Ascending aorta (tissue), 2 donors: ENCODE measurements at regions not wholly inside any gene's neighbourhood (a gene's known extent, or its start where the extent isn't known, plus 50 kb on each side); places are given as distances from the start of the nearest gene placed in this dataset.

ENCODE experiments used
- DNase-seq, 2 donors: peaks; one replicate each; pipeline ENCODE4 v3.0.0-alpha.2; 2019; ENCODE audit warnings: low spot score in 2 of 2
- H3K27ac ChIP-seq, 2 donors: fragments of 200-600 bp; sonication (generic); one replicate each; pipeline ENCODE4 v1.5.1; 2016 to 2017; ENCODE audit warnings: mild to moderate bottlenecking in 1 of 2
- H3K27me3 ChIP-seq: fragments of 200-600 bp; sonication (generic); one replicate; pipeline ENCODE4 v1.5.1; 2017
- H3K36me3 ChIP-seq, 2 donors: fragments of 200-600 bp; sonication (generic); one replicate each; pipeline ENCODE4 v1.5.1; 2016
- H3K4me1 ChIP-seq, 2 donors: fragments of 200-600 bp; sonication (generic); one replicate each; pipeline ENCODE4 v1.5.1; 2016 to 2017; ENCODE audit warnings: mild to moderate bottlenecking in 1 of 2
- H3K4me3 ChIP-seq, 2 donors: fragments of 200-600 bp; sonication (generic); one replicate each; pipeline ENCODE4 v1.5.1; 2016 to 2017; ENCODE audit warnings: mild to moderate bottlenecking in 1 of 2
- H3K9me3 ChIP-seq, 2 donors: fragments of 200-600 bp; sonication (generic); one replicate each; pipeline ENCODE4 v1.5.1; 2016
- intact Hi-C: fragments of 100-400 bp; cut with DNase I; formaldehyde crosslinking; loops from one replicate; pipeline ENCODE4 v1.15.1; 2023
- TF ChIP-seq, protein P1 (sequence below), 3 experiments: fragments of 200-600 bp in 2 of 3; fragments of 450-650 bp in 1 of 3; sonication (generic) in 2 of 3; IDR thresholded peaks; one replicate each; pipeline ENCODE4 v1.5.1; 2016 to 2019; ENCODE audit warnings: antibody characterized with exemption in 3 of 3, mild to moderate bottlenecking in 1 of 3, moderate library complexity in 1 of 3

GRCh38 chr17:22410136-22410535 is 717.8 kb downstream of the KCNJ18 start:
- Histone ChIP-seq H3K27me3 (no peaks in the 10 kb centered on the region), H3K4me1 (no peaks in the 10 kb centered on the region), H3K9me3 (no peaks in the 10 kb centered on the region), H3K4me3 (no peak overlapping the region), H3K27ac (no peak overlapping the region), H3K36me3 (no peaks in the 10 kb centered on the region)
- intact Hi-C loops = no loop called here
- TF ChIP-seq, protein P1, sequence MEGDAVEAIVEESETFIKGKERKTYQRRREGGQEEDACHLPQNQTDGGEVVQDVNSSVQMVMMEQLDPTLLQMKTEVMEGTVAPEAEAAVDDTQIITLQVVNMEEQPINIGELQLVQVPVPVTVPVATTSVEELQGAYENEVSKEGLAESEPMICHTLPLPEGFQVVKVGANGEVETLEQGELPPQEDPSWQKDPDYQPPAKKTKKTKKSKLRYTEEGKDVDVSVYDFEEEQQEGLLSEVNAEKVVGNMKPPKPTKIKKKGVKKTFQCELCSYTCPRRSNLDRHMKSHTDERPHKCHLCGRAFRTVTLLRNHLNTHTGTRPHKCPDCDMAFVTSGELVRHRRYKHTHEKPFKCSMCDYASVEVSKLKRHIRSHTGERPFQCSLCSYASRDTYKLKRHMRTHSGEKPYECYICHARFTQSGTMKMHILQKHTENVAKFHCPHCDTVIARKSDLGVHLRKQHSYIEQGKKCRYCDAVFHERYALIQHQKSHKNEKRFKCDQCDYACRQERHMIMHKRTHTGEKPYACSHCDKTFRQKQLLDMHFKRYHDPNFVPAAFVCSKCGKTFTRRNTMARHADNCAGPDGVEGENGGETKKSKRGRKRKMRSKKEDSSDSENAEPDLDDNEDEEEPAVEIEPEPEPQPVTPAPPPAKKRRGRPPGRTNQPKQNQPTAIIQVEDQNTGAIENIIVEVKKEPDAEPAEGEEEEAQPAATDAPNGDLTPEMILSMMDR (IDR thresholded peaks at IDR 0.05) = no peak
- DNase-seq = no peak

DNA sequence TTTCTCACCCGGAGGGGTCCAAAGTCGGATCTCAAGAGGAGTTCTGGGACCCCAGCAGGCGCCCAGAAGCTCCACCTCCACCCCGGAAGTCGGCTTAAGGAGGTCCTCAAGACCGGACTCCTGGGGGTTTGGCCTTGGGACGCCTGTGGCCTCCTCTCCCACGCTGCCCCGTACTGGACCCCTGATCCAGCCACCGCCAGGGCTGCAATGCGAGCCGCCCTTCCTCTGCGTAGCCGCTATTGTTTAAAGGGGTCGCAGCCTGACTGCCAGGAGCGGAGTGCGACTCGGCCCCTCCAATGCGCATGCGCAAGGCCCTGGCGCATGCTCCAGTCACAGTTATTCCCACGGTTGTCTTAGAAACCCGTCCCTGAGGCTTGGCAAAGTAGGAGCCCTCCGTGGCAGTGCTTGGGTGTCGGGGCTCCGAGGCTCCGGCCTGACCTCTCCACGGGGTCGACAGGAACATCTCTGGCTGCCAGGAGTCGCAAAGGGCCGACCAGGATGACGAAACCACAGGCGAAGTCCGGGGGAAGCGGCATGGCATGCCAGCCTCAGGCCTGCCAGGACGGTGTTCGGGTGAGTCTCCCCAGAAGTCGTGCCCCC is 719.0 kb downstream of the KCNJ18 start:
- DNase-seq = no peak
- TF ChIP-seq, protein P1 (IDR thresholded peaks at IDR 0.05) = no peak
- Histone ChIP-seq H3K36me3 (no peaks in the 10 kb centered on the region), H3K9me3 (no peaks in the 10 kb centered on the region), H3K4me1 (no peaks in the 10 kb centered on the region), H3K4me3 (no peak overlapping the region), H3K27ac (no peak overlapping the region), H3K27me3 (no peaks in the 10 kb centered on the region)
- intact Hi-C loops = no loop called here

- TF ChIP-seq, protein P1 (IDR thresholded peaks at IDR 0.05) = no peak
- Histone ChIP-seq H3K27ac (no peak overlapping the region), H3K4me1 (no peaks in the 10 kb centered on the region), H3K4me3 (no peak overlapping the region), H3K36me3 (no peaks in the 10 kb centered on the region), H3K27me3 (no peaks in the 10 kb centered on the region), H3K9me3 (peaks cover 0 to 5% of the 10 kb centered on the region in 2 donors)
- intact Hi-C loops = no loop called here
- no peak for DNase-seq
Measured at GRCh38 chr17:22435231-22435974, 743.1 kb downstream of the KCNJ18 start.

- Histone ChIP-seq H3K4me3 (no peak overlapping the region), H3K4me1 (no peaks in the 10 kb centered on the region), H3K27me3 (no peaks in the 10 kb centered on the region), H3K36me3 (no peaks in the 10 kb centered on the region), H3K27ac (no peak overlapping the region), H3K9me3 (no peaks in the 10 kb centered on the region)
- intact Hi-C loops = no loop called here
- TF ChIP-seq, protein P1 (IDR thresholded peaks at IDR 0.05) = no peak
- no peak for DNase-seq
Measured at GRCh38 chr17:22441776-22442175, 749.5 kb downstream of the KCNJ18 start.

GRCh38 chr17:22443061-22443460 is 750.7 kb downstream of the KCNJ18 start:
- intact Hi-C loops = no loop called here
- DNase-seq = no peak
- TF ChIP-seq, protein P1 (IDR thresholded peaks at IDR 0.05) = no peak
- H3K27ac ChIP-seq = no peak overlapping the region
- no peaks in the 10 kb centered on the region for H3K4me1 ChIP-seq
- H3K4me3 ChIP-seq = no peak overlapping the region
- H3K27me3 ChIP-seq = no peaks in the 10 kb centered on the region
- H3K36me3 ChIP-seq = no peaks in the 10 kb centered on the region
- H3K9me3 ChIP-seq = no peaks in the 10 kb centered on the region
